Neural progenitor cell (in vitro differentiated cells): ENCODE measurements at regions not wholly inside any gene's neighbourhood (a gene's known extent, or its start where the extent isn't known, plus 50 kb on each side); places are given as distances from the start of the nearest gene placed in this dataset.

ENCODE experiments used
- CTCF ChIP-seq: fragments of 200-600 bp; sonication (generic); IDR thresholded peaks from 2 replicates; pipeline ENCODE4 v1.5.1; 2017; ENCODE audit warnings: antibody characterized with exemption, mild to moderate bottlenecking
- EZH2 ChIP-seq: fragments of 200-600 bp; sonication (generic); IDR thresholded peaks from 2 replicates; pipeline ENCODE4 v1.6.1; 2017; ENCODE audit warnings: antibody characterized with exemption, mild to moderate bottlenecking, moderate library complexity

- no peak for TF ChIP-seq EZH2
- no peak for TF ChIP-seq CTCF
Observed at GRCh38 chr1:68800182-68800581, 303.3 kb upstream of the DEPDC1 start.
